Left hindlimb (tissue), 1 donor: ENCODE measurements at regions not wholly inside any gene's neighbourhood (a gene's known extent, or its start where the extent isn't known, plus 50 kb on each side); places are given as distances from the start of the nearest gene placed in this dataset.

Source experiments
- DNase-seq: peaks from one replicate; pipeline ENCODE4 v3.0.0-alpha.2; 2018

GRCh38 chr13:97112446-97113152 lies 109.5 kb upstream of the MBNL2 start:
- DNase-seq = no peak

- DNase-seq = no peak
These were observed 108.7 kb upstream of the MBNL2 start for GRCh38 chr13:97113231-97114001.

GRCh38 chr13:97114651-97115050 lies 107.5 kb upstream of the MBNL2 start:
- no peak for DNase-seq

GRCh38 chr13:97116754-97117153 lies 105.4 kb upstream of the MBNL2 start:
- no peak for DNase-seq

GRCh38 chr13:97117388-97117910 lies 104.7 kb upstream of the MBNL2 start:
- DNase-seq = no peak

GRCh38 chr13:97119943-97120342 lies 102.2 kb upstream of the MBNL2 start:
- DNase-seq = no peak

GRCh38 chr13:97120346-97120745 lies 101.8 kb upstream of the MBNL2 start:
- no peak for DNase-seq

GRCh38 chr13:97120976-97121375 lies 101.2 kb upstream of the MBNL2 start:
- no peak for DNase-seq

GRCh38 chr13:97121894-97122293 lies 100.2 kb upstream of the MBNL2 start:
- no peak for DNase-seq

GRCh38 chr13:97122381-97122996 lies 99.6 kb upstream of the MBNL2 start:
- DNase-seq = no peak

GRCh38 chr13:97124206-97124605 lies 97.9 kb upstream of the MBNL2 start:
- no peak for DNase-seq

GRCh38 chr13:97124915-97125809 lies 97.0 kb upstream of the MBNL2 start:
- DNase-seq = peak; percentile 42

GRCh38 chr13:97125810-97126738 lies 96.1 kb upstream of the MBNL2 start:
- no peak for DNase-seq

GRCh38 chr13:97127842-97128241 lies 94.3 kb upstream of the MBNL2 start:
- DNase-seq = no peak

- no peak for DNase-seq
These were observed 91.9 kb upstream of the MBNL2 start for GRCh38 chr13:97130190-97130589.

GRCh38 chr13:97131447-97131846 lies 90.7 kb upstream of the MBNL2 start:
- DNase-seq = no peak

- DNase-seq = no peak
These were observed 88.6 kb upstream of the MBNL2 start for GRCh38 chr13:97133554-97133953.

GRCh38 chr13:97133955-97134354 lies 88.2 kb upstream of the MBNL2 start:
- no peak for DNase-seq

- no peak for DNase-seq
These were observed 87.6 kb upstream of the MBNL2 start for GRCh38 chr13:97134364-97135095.

GRCh38 chr13:97135883-97136282 lies 86.2 kb upstream of the MBNL2 start:
- no peak for DNase-seq

GRCh38 chr13:97136418-97136817 lies 85.7 kb upstream of the MBNL2 start:
- DNase-seq = no peak
